SKM-1 treated with dmso at 0.1 percent for 144 hours (cell line): ENCODE measurements at regions not wholly inside any gene's neighbourhood (a gene's known extent, or its start where the extent isn't known, plus 50 kb on each side); places are given as distances from the start of the nearest gene placed in this dataset.
"Not testable (repeated sequence)": the region's sequence is repeated elsewhere in the genome, so short reads cannot be mapped to it uniquely, and the experiment has no call there.

Experiments used
- DNase-seq: peaks from one replicate; lab custom pipeline; 2025; ENCODE audit not compliant: unreplicated experiment; lab: John Stamatoyannopoulos, UW

GRCh38 chr1:199474738-199475137, 552.8 kb upstream of the NR5A2 start:
- DNase-seq = no peak

GRCh38 chr1:199482426-199482825, 545.1 kb upstream of the NR5A2 start:
- no peak for DNase-seq

GRCh38 chr1:199489594-199489993, 537.9 kb upstream of the NR5A2 start:
- no peak for DNase-seq

DNA sequence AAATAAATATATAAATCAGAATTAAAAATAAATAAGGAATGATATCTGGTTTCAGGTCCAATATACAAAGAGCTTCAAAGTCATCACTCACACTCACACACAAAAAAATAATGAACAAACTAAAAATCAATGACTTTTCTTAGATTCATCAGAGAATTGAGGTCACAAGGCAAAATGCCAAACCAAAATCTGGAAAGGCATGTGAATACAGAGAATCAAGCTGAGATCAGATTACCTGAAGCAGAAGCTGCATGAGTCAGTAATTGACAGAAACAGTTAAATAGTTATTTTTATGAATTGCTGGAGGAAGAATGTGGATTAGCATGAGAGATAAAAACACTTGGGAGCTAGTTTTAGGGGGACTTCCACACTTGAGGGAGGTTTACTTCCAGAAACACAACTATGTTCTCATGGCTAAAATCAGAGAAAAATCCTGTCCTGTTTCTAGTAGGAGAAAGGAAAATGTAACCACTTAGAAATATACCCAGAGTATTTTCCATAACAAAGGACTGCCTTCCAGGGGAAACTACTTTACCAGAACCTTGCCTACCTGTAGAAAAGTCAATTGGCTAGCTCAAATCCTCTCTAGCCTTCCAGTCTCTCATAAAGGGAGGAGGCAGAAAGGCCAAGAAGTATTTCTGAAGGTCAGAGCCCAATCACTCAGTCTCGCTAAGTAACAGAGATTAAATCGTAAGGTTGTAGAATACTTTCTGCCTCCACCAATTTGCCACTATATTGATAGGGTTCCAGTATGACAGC, 536.6 kb upstream of the NR5A2 start:
- no peak for DNase-seq

DNA sequence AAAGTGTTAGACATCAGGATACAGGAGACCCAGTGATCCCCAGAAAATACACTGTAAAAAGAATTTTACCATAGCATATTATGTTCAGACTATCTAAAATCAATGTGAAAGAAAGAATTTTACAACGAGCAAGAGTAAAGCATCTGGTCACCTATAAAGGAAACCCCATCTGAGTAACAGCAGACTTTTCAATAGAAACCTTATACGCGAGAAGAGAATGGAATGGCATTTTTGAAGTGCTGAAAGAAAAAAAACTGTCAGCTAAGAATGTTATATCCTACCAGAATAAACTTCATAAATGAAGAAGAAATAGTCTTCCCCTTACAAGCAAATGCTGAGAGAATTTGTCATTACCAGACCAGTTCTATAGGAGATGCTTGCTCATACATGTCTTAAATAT, 532.1 kb upstream of the NR5A2 start:
- no peak for DNase-seq

- DNase-seq = not testable (repeated sequence)
These were observed 528.7 kb upstream of the NR5A2 start for GRCh38 chr1:199498802-199499201.

DNA sequence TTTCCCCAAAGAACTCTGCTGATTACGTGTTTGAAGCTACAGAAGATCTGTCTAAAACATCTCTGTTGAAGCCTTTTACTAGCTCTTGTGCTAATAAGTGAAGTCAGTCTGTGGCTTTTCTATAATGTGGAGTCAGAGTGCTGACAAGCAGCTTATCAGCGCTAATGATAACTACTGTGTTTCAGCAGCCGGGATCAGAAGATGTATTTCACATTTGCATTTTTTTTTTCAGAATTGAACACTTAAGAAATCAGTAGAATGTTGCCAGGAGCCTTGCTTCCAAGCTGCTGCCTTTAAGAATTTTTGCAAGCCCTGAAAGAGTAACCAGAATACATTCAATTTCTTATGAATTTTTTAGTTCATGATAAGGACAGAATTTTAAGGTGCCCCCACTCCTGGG, 519.4 kb upstream of the NR5A2 start:
- no peak for DNase-seq

DNA sequence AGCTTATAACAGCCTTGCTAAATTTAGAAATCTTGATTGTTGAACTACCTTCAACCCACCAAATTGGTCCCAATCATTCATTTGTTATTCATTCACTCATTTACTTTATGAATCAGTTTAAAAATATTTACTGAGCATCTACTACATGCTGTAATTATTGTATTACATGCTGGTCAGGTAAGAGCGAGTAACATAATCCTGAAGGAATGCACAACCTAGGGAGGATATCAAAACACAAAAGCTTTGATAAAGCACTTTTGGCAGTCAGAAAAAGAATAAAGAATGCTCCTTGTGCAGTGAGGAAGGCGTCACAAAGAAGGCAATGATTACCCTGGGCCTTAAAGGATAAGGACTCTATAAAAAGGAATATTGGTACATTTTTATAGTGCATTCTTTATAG, 518.9 kb upstream of the NR5A2 start:
- no peak for DNase-seq

- no peak for DNase-seq
These were observed 518.1 kb upstream of the NR5A2 start for GRCh38 chr1:199509456-199509855.

DNA sequence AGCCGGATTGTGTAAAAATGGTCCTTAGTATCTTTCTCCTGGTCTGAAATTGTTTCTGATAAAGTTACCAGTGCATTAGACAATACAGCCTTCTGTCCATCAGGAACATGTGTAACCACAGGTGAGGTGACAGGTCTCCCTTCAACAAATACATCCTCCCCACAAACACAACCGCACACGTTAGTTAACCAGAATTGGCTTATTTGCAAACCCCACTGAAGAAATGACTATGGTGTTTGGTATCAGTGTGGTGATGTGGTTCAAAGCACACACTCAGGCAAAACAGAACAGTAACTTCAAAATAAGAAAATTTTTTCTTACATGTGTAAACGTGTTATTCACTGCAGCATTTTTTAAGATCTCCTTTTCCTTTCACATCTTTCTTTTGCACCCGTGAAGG, 517.2 kb upstream of the NR5A2 start:
- no peak for DNase-seq

- DNase-seq = no peak
These were observed 515.3 kb upstream of the NR5A2 start for GRCh38 chr1:199512037-199512710.

GRCh38 chr1:199515261-199515660, 512.2 kb upstream of the NR5A2 start:
- DNase-seq = no peak

- no peak for DNase-seq
These were observed 505.2 kb upstream of the NR5A2 start for GRCh38 chr1:199522338-199522737.

GRCh38 chr1:199522936-199523335, 504.6 kb upstream of the NR5A2 start:
- DNase-seq = no peak

- no peak for DNase-seq
These were observed 498.2 kb upstream of the NR5A2 start for GRCh38 chr1:199529324-199529723.

GRCh38 chr1:199533361-199533760, 494.1 kb upstream of the NR5A2 start:
- DNase-seq = not testable (repeated sequence)

GRCh38 chr1:199545780-199546179, 481.7 kb upstream of the NR5A2 start:
- no peak for DNase-seq

- DNase-seq = no peak
These were observed 481.2 kb upstream of the NR5A2 start for GRCh38 chr1:199546323-199546722.

DNA sequence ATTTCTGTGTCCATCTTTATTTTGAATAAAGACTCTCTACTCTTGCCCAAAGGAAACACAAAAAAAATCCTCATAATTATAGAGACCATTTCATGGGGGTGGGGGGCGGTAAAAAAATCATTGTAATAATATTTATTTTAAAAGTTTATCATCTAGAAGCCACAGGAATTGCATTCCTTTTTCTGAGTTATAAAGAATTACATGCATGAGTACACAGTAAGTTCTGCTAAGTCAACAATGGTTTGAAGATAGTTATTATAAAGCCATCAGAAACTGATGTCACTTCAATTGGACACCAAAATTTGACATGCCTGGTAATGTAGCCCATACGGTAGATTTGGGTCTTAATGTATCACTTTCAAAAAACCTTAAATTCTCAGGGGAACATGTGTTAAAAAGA, 478.1 kb upstream of the NR5A2 start:
- DNase-seq = no peak

GRCh38 chr1:199550199-199551065, 477.1 kb upstream of the NR5A2 start:
- DNase-seq = no peak

GRCh38 chr1:199551967-199552565, 475.4 kb upstream of the NR5A2 start:
- DNase-seq = peak; percentile 85
